Left cardiac atrium (tissue), 4 donors: ENCODE measurements at regions not wholly inside any gene's neighbourhood (a gene's known extent, or its start where the extent isn't known, plus 50 kb on each side); places are given as distances from the start of the nearest gene placed in this dataset.

ENCODE experiments used
- ATAC-seq, 2 donors: fragments of 200-7000 bp; cut with Tn5 transposase; one replicate each; pipeline ENCODE4 v1.9.1; 2020; ENCODE audit warnings: mild to moderate bottlenecking in 2 of 2, moderate library complexity in 2 of 2
- DNase-seq: peaks from one replicate; pipeline ENCODE4 v3.0.0-alpha.2; 2020
- intact Hi-C, 2 donors: fragments of 100-400 bp; cut with DNase I; formaldehyde crosslinking; loops; one replicate each; pipeline versions ENCODE4 v1.14.1 to v1.15.1; 2022 to 2023
- donor health status: DM: no; HTN: yes; CAD: no.
- donor health status: DM: no; HTN: yes; CAD: no; lungs with severe emphysema.
- donor health status: DM: yes; HTN: yes; CAD: no.
- donor health status: Dilated cardiomyopathy.

DNA sequence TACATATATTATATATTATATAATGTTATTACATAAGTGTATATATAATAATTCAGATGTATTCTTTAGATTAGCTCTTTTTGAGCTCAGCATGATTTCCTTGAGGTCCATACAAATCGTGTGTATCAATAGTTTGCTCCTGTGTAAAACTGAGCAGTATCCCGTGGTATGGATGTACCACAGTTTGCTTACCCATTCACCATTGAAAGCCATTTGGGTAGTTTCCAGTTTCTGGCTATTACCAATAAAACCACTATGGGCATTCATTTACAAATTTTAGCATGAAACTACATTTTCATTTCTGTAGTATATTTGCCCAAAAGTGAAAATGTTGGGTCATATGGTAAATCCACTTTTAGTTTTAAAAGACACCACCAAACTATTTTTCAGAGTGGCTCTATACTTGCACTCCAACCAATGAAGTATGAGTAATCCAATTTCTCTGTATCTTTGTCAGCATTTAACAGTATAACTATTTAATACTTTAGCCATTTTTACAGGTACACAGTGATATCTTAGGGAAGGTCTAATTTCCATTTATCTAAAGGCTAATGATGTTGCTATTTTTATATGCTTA is 1361.4 kb upstream of the GBE1 start:
- intact Hi-C loops = no loop called here
- no peak for DNase-seq
- ATAC-seq = no peak

- no peak for DNase-seq
- no peak for ATAC-seq
- intact Hi-C loops = no loop called here
Observed at GRCh38 chr3:83093222-83093572, 1331.8 kb upstream of the GBE1 start.

DNA sequence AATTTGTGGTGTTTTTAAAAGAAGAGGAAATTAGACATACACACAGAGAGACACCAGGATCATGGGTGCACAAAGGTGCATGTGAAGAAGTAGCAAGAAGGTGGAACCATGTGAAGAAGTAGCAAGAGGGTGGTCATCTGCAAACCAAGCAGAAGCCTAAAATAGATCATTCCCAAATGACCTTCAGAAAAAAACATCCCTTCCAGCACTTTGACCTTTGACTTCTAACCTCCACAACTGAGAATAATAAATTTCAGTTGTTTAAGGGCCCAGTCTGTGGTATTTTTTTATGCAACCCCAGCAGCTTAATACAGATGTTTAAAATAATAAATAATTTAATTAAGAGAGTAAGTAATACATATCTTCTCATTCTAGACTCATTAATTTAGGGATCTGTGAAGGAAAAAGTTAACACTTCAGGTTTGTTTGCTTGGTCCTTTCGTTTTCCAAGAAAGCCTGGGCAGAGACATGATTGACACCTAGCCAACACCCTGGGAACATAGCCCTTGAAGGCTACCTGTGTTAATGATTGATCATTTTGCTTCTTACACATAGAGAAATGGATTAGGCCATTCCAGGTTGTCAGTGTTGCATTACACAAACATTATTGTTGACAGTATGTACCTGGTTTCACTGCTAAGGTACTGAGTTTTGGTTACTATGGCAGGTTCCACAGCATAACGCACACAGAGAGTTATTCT is 1331.2 kb upstream of the GBE1 start:
- intact Hi-C loops = no loop called here
- DNase-seq (no peak), ATAC-seq (no peak)

- intact Hi-C loops = no loop called here
- ATAC-seq (no peak), DNase-seq (no peak)
Observed at GRCh38 chr3:83076041-83076440, 1314.6 kb upstream of the GBE1 start.

- DNase-seq (no peak), ATAC-seq (no peak)
- intact Hi-C loops = no loop called here
Observed at GRCh38 chr3:83074485-83074884, 1313.0 kb upstream of the GBE1 start.

DNA sequence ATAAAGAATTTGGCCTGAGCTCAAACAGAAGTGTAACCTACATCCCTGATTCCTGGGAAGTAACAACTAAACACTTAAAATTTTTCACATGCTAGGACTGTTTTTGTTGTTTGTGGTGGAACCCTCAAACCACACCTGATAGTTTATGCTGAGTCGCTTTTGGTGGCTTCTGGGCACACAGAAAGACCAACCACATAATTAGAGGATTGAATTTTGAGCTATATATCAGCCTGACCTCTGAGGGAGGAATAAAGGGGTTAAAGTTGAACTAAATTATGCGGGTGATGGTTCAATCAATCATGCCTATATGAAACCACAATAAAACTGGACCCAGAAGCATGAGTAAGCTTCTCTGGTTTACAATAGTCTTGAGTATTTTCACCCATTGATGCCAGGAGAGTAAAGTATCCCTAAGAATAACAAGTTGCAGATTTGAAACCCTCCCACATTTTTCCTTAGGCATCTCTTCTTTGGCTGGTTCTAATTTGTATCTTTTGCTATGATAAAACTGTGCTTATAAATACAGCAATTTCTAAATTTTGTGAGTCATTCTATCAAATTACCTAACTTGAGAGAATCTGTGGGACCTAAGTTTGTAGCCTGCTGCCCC is 1304.5 kb upstream of the GBE1 start:
- no peak for ATAC-seq
- intact Hi-C loops = no loop called here

DNA sequence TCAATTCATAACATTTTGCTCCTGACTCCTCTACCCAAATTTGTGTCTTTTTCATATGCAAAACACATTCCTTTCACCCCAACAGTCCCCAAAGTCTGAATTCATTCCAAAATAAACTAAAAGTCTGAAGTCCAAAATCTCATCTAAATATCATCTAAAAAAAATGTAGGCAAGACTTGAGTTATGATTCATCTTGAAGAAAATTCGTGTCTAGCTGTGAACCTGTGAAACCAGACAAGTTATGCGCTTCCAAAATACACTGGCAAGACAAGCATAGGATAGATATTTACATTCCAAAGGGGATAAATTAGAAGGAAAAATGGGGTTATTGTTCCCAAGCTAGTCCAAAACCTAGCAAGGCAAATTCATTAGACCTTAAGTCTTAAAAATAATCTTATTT is 1302.0 kb upstream of the GBE1 start:
- no peak for ATAC-seq
- intact Hi-C loops = no loop called here
- no peak for DNase-seq

More for the DNA sequence above, 1304.5 kb upstream of the GBE1 start:
- no peak for DNase-seq

DNA sequence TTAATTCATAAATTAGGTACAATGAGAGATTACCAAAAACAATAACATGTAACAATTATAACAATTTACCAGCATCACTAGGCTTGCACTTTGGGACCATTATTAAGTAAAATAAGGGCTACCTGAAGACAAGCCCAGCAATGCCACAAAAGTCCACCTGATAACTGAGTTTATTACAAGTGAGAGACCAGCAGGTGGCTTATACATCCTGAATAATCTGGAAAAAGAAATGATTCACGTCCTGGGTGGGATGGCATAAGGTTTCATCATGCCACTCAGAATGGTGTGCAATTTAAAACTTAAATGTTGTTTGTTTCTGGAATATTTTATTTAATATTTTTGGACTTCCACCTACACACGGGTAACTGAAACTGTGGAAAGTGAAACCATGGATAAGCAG is 1287.1 kb upstream of the GBE1 start:
- DNase-seq = no peak
- intact Hi-C loops = no loop called here
- ATAC-seq = no peak

GRCh38 chr3:83039422-83039821 is 1278.0 kb upstream of the GBE1 start:
- intact Hi-C loops = no loop called here
- DNase-seq (no peak), ATAC-seq (no peak)

- ATAC-seq (no peak), DNase-seq (no peak)
- intact Hi-C loops = no loop called here
Observed at GRCh38 chr3:83035704-83036010, 1274.2 kb upstream of the GBE1 start.

- intact Hi-C loops = no loop called here
- ATAC-seq (no peak), DNase-seq (no peak)
Observed at GRCh38 chr3:83034806-83035703, 1273.6 kb upstream of the GBE1 start.

DNA sequence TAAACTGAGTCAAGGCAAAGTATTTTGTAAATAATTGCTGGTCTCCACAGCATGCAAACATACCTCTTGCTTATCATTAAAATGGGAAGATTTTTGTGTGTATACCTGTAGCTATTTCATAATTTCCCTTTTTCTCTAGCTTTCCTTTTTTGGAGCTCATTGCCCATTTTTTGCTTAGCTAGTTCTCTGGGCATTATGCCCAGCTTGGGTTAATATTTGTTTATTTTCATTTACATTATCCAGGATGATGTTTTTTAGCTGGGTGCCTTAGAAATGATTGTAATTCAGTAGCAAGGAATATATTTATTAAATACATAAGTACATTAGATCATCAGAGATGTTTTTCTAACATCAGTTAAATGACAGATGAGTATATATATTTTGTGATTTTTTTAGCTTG is 1271.7 kb upstream of the GBE1 start:
- DNase-seq (no peak), ATAC-seq (no peak)
- intact Hi-C loops = no loop called here

DNA sequence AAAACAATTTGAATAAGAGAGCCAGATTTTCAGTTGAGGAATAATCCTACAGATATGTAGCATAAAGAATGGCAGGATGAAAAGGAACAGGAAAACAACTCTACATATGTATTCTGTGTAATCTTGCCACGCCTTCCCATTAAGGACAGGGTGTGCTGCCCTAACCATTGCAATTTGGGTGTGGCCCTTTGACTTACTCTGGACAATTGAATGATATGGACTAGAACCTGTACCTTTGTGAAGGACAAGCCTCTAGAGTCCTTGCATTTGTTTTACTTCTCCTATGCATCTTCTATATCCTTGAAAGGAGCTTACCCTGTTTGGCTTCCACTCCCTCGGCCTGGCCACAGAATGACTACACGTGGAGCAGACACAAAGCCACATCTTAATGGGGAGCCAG is 1261.6 kb upstream of the GBE1 start:
- ATAC-seq (no peak), DNase-seq (no peak)
- intact Hi-C loops = no loop called here

DNA sequence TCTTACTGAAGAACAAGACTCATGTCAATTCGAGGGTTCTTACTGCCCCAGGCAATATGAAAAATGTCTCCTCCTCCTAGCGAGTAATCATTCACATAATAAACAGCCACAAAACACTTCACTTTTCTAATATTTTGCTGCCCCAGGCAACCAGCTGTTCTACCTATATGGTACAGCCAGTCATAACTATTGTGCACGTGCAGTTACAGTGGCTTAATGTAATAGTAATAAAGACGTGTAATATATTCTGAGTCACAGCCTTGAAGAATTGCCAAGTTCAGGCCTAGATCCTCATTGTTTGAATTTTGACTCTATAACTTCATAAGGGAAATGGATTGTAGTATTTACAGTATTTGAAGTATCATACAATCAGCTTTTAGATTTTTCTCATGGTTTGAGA is 1250.0 kb upstream of the GBE1 start:
- intact Hi-C loops = no loop called here
- ATAC-seq (no peak), DNase-seq (no peak)

DNA sequence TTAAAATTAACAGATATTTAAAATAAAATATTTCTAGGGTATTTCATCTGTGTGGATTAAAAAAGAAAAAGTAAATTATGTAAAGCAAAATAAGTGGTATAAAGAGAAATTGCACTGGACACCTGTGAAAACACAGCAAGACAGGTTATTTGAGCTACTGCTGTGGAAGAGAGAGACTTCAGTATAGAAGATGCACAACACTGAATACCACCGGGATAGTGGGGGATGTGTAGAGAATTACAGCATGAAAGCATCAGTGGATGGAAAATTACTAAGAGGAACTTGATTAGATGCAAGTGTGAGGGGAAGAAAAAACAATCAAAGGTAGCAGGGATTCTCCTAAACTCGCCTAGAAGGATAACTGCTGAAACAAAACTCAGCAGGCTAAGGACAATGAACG is 1242.5 kb upstream of the GBE1 start:
- no peak for ATAC-seq
- DNase-seq = no peak
- intact Hi-C loops = no loop called here

DNA sequence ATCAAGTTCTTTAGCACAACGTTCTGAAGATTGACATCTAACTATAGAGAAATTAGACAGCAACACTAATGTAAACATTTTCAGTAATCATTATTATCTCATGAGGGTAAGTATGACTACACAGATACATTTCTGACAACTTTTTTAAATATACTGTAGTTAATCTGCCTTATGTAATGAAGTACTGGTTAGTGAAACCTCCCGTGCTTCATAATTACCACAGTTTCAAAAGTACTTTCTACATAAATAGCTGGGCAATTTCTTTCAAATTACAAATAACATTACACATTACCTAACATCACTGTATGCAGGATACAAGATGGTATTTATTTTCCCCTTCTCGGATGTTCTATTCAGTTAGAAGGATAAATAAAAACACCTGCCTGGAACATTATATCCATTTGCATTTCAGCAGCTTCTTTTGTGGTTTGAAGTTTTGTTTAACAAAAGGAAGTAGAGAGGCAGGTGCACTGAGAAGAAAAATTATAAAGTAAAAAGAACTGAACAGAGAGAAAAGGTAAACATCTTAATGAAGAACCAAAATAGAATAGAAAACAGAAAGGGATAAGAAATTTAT is 1241.5 kb upstream of the GBE1 start:
- ATAC-seq (no peak), DNase-seq (no peak)
- intact Hi-C loops = no loop called here

- intact Hi-C loops = no loop called here
- DNase-seq (no peak), ATAC-seq (no peak)
Observed at GRCh38 chr3:82999777-83000176, 1238.3 kb upstream of the GBE1 start.

DNA sequence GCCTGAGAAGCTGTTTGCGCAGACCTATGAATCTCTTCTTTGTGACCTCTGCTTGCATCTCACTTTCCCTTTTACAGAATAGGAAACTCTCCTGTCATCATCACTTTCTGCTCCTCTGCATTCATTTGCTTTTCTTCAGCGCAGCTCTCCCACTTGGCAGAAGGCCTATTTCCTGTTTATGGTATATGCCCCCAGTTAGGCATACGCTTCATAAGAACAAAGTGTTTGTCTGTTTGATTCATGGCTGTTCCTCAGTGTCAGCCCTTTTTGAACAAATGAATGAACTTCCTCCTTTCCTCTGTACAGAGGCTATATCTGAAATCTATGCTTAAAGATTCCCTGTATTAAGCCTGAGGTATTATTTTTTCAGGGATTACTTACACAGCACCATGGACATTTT is 1216.9 kb upstream of the GBE1 start:
- intact Hi-C loops = no loop called here
- DNase-seq = no peak
- ATAC-seq = no peak

- intact Hi-C loops = no loop called here
- ATAC-seq (no peak), DNase-seq (no peak)
Observed at GRCh38 chr3:82977871-82978270, 1216.4 kb upstream of the GBE1 start.

DNA sequence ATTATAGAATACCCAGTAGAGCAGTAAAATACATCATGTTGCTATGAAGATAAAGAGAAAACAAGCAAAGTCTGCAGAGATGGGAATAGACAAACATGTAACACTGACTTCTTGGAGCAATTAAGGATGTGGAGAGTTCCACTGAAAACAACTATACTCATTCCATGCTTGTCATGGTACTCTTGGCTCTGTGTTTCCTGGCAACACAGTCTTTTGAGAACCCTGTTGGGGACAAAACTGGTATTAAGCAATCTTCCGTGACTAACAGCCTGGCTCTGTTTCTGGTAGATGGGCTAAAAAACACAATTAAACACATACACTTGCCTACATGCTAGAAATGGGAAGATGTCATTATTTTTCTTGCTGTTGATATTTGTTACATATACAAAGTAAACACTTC is 1212.3 kb upstream of the GBE1 start:
- ATAC-seq (no peak), DNase-seq (no peak)
- intact Hi-C loops = no loop called here
